ENCODE measurements at regions not wholly inside any gene's neighbourhood (a gene's known extent, or its start where the extent isn't known, plus 50 kb on each side); places are given as distances from the start of the nearest gene placed in this dataset.

- no peak overlapping the region for H3K4me2 ChIP-seq (ENCODE audit: low read depth, low read length, poor library complexity, severe bottlenecking)
- no peak for TF ChIP-seq CTCF (conservative IDR thresholded peaks at IDR 0.05; ENCODE audit: low read length)
- no peak for TF ChIP-seq EZH2phosphoT487 (IDR thresholded peaks at IDR 0.05; ENCODE audit: borderline replicate concordance)
- no peaks in the 10 kb centered on the region for H3K4me1 ChIP-seq (ENCODE audit: insufficient read depth, low read length, poor library complexity, severe bottlenecking)
- H3F3A ChIP-seq (ENCODE audit: low read depth) = no peaks in the 10 kb centered on the region
- H3K4me3 ChIP-seq (ENCODE audit: low read length, poor library complexity, severe bottlenecking) = no peak overlapping the region
- no peak overlapping the region for H2AFZ ChIP-seq (ENCODE audit: low read length)
- no peaks in the 10 kb centered on the region for H3K9me2 ChIP-seq (replicated peaks; ENCODE audit: low read depth, low read length)
- H4K20me1 ChIP-seq (ENCODE audit: insufficient read depth, low read length, poor library complexity, severe bottlenecking) = no peaks in the 10 kb centered on the region
- no peaks in the 10 kb centered on the region for H3K9me3 ChIP-seq (ENCODE audit: insufficient read depth, low read depth, low read length)
- H3K79me2 ChIP-seq (ENCODE audit: insufficient read depth, low read length) = no peaks in the 10 kb centered on the region
- H3K27me3 ChIP-seq (ENCODE audit: insufficient read depth, low read length, poor library complexity, severe bottlenecking) = no peaks in the 10 kb centered on the region
- H3K36me3 ChIP-seq (ENCODE audit: insufficient read depth, low read length) = peaks cover 64% of the 10 kb centered on the region; the same call in 1 of the 2 replicates
- H3K9ac ChIP-seq (ENCODE audit: low read depth, low read length, poor library complexity, severe bottlenecking) = no peak overlapping the region
Measured at GRCh38 chr7:149608168-149608567, 110.6 kb upstream of the ZNF746 start.

DNA sequence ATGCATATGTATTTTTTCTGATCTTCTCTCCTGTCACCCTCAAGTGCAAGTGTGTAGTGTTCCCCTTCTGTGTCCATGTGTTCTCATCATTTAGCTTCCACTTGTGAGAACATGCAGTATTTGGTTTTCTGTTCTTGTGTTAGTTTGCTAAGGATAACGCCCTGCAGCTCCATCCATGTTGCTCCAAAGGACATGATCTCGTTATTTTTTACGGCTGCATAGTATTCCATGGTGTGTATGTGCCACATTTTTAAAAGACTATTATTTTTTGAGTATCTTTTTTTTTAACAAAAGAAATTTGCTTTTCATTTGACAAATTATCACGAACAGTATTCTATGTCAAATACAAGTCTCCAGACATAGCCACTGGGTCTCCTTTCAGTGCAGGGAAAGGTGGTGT is 110.1 kb upstream of the ZNF746 start:
- H2AFZ ChIP-seq (ENCODE audit: low read length) = no peak overlapping the region
- H3K4me1 ChIP-seq (ENCODE audit: insufficient read depth, low read length, poor library complexity, severe bottlenecking) = no peaks in the 10 kb centered on the region
- H3K4me2 ChIP-seq (ENCODE audit: low read depth, low read length, poor library complexity, severe bottlenecking) = no peak overlapping the region
- no peaks in the 10 kb centered on the region for H4K20me1 ChIP-seq (ENCODE audit: insufficient read depth, low read length, poor library complexity, severe bottlenecking)
- no peaks in the 10 kb centered on the region for H3K79me2 ChIP-seq (ENCODE audit: insufficient read depth, low read length)
- H3K9me2 ChIP-seq (replicated peaks; ENCODE audit: low read depth, low read length) = no peaks in the 10 kb centered on the region
- H3K27me3 ChIP-seq (ENCODE audit: insufficient read depth, low read length, poor library complexity, severe bottlenecking) = no peaks in the 10 kb centered on the region
- no peak overlapping the region for H3K4me3 ChIP-seq (ENCODE audit: low read length, poor library complexity, severe bottlenecking)
- no peak overlapping the region for H3K9ac ChIP-seq (ENCODE audit: low read depth, low read length, poor library complexity, severe bottlenecking)
- no peaks in the 10 kb centered on the region for H3K9me3 ChIP-seq (ENCODE audit: insufficient read depth, low read depth, low read length)
- no peaks in the 10 kb centered on the region for H3F3A ChIP-seq (ENCODE audit: low read depth)
- peaks cover 62% of the 10 kb centered on the region; the same call in 1 of the 2 replicates for H3K36me3 ChIP-seq (ENCODE audit: insufficient read depth, low read length)
- TF ChIP-seq CTCF (conservative IDR thresholded peaks at IDR 0.05; ENCODE audit: low read length) (no peak), EZH2phosphoT487 (IDR thresholded peaks at IDR 0.05; ENCODE audit: borderline replicate concordance) (no peak)

- no peaks in the 10 kb centered on the region for H3K9me2 ChIP-seq (replicated peaks; ENCODE audit: low read depth, low read length)
- H3K27me3 ChIP-seq (ENCODE audit: insufficient read depth, low read length, poor library complexity, severe bottlenecking) = no peaks in the 10 kb centered on the region
- no peaks in the 10 kb centered on the region for H3K79me2 ChIP-seq (ENCODE audit: insufficient read depth, low read length)
- TF ChIP-seq CTCF (conservative IDR thresholded peaks at IDR 0.05; ENCODE audit: low read length) = no peak
- TF ChIP-seq EZH2phosphoT487 (IDR thresholded peaks at IDR 0.05; ENCODE audit: borderline replicate concordance) = no peak
- H3K4me3 ChIP-seq (ENCODE audit: low read length, poor library complexity, severe bottlenecking) = no peak overlapping the region
- H3K9me3 ChIP-seq (ENCODE audit: insufficient read depth, low read depth, low read length) = no peaks in the 10 kb centered on the region
- H3K9ac ChIP-seq (ENCODE audit: low read depth, low read length, poor library complexity, severe bottlenecking) = no peak overlapping the region
- no peaks in the 10 kb centered on the region for H3F3A ChIP-seq (ENCODE audit: low read depth)
- no peaks in the 10 kb centered on the region for H3K4me1 ChIP-seq (ENCODE audit: insufficient read depth, low read length, poor library complexity, severe bottlenecking)
- peaks cover 62% of the 10 kb centered on the region; the same call in 1 of the 2 replicates for H3K36me3 ChIP-seq (ENCODE audit: insufficient read depth, low read length)
- no peak overlapping the region for H2AFZ ChIP-seq (ENCODE audit: low read length)
- H3K4me2 ChIP-seq (ENCODE audit: low read depth, low read length, poor library complexity, severe bottlenecking) = no peak overlapping the region
- no peaks in the 10 kb centered on the region for H4K20me1 ChIP-seq (ENCODE audit: insufficient read depth, low read length, poor library complexity, severe bottlenecking)
Measured at GRCh38 chr7:149606826-149607225, 109.2 kb upstream of the ZNF746 start.
